ENCODE measurements at regions not wholly inside any gene's neighbourhood (a gene's known extent, or its start where the extent isn't known, plus 50 kb on each side); places are given as distances from the start of the nearest gene placed in this dataset.
"Not testable (repeated sequence)": the region's sequence is repeated elsewhere in the genome, so short reads cannot be mapped to it uniquely, and the experiment has no call there.

DNA sequence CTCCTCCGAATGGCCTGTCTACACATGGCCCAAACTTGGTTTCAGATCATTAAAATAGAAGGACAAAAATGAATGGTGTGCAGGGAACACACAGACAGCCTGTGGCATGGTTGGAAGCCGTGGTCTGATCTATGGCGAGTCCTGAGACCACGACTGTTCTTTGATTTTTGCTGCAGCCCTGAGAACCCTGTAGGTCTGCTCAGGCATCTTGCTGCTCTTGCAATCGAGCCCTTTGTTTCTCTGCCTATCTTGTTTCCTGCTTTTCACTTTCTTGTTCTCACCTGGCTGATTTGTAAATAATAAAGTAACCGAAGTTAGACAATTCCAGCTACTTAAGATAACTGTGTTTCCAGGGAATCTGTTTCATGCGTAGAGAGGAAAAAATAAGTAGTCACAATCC, 54.1 kb upstream of the NBPF9 start:
- not testable (repeated sequence) for DNase-seq (ENCODE audit: low read depth); H3K4me3 ChIP-seq (ENCODE audit: low read depth, low read length)

- not testable (repeated sequence) for H3K4me3 ChIP-seq (ENCODE audit: low read depth, low read length); DNase-seq (ENCODE audit: low read depth)
Measured at GRCh38 chr1:149158308-149158707, 55.0 kb upstream of the NBPF9 start.

- not testable (repeated sequence) for DNase-seq (ENCODE audit: low read depth); H3K4me3 ChIP-seq (ENCODE audit: low read depth, low read length)
Measured at GRCh38 chr1:149163063-149163444, 59.7 kb upstream of the NBPF9 start.

- not testable (repeated sequence) for DNase-seq (ENCODE audit: low read depth); H3K4me3 ChIP-seq (ENCODE audit: low read depth, low read length)
Measured at GRCh38 chr1:149174765-149175164, 71.4 kb upstream of the NBPF9 start.

GRCh38 chr1:149175812-149176211, 72.5 kb upstream of the NBPF9 start:
- H3K4me3 ChIP-seq (ENCODE audit: low read depth, low read length) = peak overlapping the region; percentile 44
- not testable (repeated sequence) for DNase-seq (ENCODE audit: low read depth)

DNA sequence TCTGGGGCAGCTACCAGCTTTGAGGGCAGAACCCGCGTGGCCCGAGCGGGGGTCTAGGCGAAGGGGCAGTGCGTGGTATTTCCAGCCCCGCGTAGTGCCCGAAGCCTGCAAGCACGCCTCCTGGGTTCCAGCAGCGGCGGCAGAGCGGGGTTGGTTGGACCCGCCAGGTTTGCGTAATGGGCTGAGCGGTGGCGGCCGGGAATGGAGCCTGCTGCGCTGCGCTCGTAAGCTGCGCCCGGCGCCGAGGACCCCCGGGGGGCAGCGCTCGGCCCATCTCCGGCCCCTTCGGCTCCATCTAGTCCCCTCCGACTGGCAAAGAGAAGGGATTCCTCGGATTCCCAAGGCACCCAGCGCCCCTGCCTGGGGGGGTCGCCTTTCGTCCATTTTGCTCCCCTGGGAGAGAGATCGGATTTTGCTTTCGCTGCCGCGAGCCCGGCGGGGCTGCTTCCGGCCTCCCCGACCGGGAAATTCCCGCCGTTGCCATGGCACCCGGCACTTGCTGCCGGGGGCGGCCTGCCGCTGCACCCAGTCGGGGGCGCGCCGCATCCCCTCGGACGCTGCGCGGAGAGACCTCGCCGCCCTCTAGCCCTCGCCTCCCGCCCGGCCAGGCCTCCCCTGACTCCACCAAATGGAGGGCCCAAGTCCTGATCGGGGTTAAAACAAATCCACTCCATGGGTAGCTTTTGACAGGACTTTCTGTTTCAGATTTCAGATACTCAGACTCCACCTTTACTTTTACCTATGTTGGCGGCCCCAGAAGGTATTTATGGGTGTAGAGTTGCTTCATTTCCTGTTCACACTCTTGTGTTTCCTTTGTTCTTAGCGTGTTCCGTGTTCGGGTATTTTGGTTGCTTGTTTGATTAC, 73.3 kb upstream of the NBPF9 start:
- DNase-seq (ENCODE audit: low read depth) = peak; percentile 55
- H3K4me3 ChIP-seq (ENCODE audit: low read depth, low read length) = peak overlapping the region; percentile 54

- not testable (repeated sequence) for DNase-seq (ENCODE audit: low read depth); H3K4me3 ChIP-seq (ENCODE audit: low read depth, low read length)
Measured at GRCh38 chr1:149190742-149191141, 87.4 kb upstream of the NBPF9 start.

GRCh38 chr1:149196651-149197050, 93.3 kb upstream of the NBPF9 start:
- DNase-seq (ENCODE audit: low read depth); H3K4me3 ChIP-seq (ENCODE audit: low read depth, low read length): not testable (repeated sequence)

DNA sequence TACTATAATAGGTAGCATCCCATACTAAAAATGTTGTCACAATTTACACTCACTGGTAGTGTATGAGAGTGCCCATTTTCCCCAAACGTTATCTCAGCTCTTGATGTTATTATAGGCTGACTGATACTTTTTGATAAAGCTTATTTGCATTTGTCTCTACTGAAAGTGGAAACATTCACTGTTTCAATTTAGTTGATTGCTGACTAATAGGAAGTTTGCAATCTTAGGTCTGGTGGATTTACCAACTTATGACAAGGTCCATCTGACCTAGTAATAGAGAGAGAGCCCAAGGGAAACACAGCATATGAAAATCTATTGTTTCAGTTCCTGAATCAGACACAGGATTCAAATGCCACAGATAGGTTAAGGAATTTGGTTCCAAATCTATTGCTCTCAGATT, 97.2 kb upstream of the NBPF9 start:
- H3K4me3 ChIP-seq (ENCODE audit: low read depth, low read length) = not testable (repeated sequence)
- DNase-seq (ENCODE audit: low read depth) = peak; percentile 28

DNA sequence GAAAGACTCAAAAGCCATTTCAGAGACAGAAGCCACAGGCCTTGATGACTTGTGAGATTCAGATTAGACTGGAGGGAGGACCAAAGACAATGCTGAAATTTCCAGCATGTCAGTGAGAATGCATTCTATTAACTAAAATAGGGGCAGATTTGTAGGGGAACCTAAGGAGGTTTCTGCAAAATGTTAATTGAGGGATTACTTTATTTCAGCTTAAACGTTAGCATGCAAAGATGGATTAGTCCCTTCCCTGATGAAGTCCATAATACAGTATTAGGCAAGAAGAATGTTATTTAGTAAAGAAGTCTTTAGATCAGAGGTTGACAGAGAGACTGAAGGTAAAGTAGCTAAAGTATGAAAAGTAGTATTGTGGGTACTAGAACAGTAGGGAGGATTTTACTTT, 98.9 kb upstream of the NBPF9 start:
- H3K4me3 ChIP-seq (ENCODE audit: low read depth, low read length); DNase-seq (ENCODE audit: low read depth): not testable (repeated sequence)

DNA sequence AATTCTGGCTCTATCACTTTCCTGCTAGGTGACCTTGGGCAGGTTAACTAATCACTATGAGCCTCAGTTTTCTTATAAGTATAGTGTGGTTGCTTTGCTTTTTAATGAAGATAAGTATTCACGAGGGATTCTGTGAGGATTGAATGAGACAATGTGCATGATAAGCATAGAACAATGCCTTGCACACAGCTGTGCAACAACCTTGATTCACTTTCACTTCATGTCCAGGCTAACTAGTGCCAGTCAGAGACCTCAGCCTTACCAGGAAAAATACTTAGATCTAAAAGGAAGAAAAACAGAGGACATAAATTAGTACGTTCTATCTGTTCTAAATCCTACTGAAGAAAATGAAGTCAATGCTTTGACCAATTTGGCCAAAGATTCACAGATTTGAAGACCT, 101.0 kb upstream of the NBPF9 start:
- not testable (repeated sequence) for DNase-seq (ENCODE audit: low read depth); H3K4me3 ChIP-seq (ENCODE audit: low read depth, low read length)

DNA sequence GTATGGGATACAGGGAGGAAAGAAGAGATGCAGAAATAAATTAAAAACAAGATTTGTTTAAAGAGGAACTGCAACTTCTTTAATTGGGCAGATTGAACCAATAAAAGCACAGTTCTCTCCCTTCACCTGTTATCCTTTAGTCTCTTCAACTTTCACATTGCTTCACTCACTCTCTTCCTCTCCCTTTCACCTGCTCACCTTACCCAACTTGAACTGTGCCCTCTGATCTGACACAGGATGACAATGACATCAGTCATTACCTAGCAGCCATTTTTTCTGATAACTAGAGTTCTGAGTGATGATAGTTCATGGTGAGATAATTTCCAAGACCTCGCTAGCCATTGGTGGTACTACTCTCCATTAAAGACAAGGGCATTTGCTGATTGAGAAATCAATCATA, 105.5 kb upstream of the NBPF9 start:
- not testable (repeated sequence) for H3K4me3 ChIP-seq (ENCODE audit: low read depth, low read length); DNase-seq (ENCODE audit: low read depth)

- DNase-seq (ENCODE audit: low read depth) = not testable (repeated sequence)
Measured at GRCh38 chr1:149211757-149212420, 108.5 kb upstream of the NBPF9 start.

DNA sequence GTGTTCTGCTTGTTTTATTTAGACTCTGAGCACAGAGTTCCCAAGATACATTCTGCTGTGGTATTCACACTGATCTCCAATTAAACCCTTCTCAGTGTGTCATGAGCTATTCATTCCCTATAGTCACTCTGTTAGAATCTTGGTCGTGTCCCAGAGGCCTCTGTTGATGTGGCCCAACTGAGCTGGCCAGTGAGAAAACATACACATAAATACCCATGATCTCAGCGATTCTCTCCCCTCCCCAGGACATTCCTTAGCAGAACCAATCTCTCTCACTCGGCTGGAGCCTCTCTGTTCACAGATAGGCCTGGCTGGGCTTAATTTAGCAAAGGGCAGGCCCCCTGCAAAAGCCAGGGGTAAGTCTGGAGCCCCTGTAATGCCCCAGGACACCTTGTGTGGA, 109.6 kb upstream of the NBPF9 start:
- H3K4me3 ChIP-seq (ENCODE audit: low read depth, low read length); DNase-seq (ENCODE audit: low read depth): not testable (repeated sequence)

More at GRCh38 chr1:149211757-149212420, 108.5 kb upstream of the NBPF9 start:
- not testable (repeated sequence) for H3K4me3 ChIP-seq (ENCODE audit: low read depth, low read length)

DNA sequence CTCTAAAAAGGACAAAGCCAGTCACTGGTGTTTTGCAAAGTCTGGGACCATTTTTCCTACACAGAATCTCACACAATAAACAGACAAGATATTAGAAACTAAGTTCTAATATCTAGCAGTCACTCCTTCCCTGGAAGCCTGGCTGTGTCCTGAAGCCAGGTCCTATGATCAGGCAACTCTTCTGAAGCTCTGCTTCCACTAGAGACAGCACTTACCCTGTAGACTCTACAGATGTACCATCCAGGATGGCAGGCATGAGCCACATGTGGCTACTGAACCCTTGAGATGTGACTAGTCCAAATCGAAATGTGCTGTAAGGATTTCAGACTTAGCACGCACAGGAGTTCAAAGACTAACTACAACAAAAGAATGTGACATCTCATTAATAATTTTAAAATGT, 110.3 kb upstream of the NBPF9 start:
- not testable (repeated sequence) for DNase-seq (ENCODE audit: low read depth); H3K4me3 ChIP-seq (ENCODE audit: low read depth, low read length)

DNA sequence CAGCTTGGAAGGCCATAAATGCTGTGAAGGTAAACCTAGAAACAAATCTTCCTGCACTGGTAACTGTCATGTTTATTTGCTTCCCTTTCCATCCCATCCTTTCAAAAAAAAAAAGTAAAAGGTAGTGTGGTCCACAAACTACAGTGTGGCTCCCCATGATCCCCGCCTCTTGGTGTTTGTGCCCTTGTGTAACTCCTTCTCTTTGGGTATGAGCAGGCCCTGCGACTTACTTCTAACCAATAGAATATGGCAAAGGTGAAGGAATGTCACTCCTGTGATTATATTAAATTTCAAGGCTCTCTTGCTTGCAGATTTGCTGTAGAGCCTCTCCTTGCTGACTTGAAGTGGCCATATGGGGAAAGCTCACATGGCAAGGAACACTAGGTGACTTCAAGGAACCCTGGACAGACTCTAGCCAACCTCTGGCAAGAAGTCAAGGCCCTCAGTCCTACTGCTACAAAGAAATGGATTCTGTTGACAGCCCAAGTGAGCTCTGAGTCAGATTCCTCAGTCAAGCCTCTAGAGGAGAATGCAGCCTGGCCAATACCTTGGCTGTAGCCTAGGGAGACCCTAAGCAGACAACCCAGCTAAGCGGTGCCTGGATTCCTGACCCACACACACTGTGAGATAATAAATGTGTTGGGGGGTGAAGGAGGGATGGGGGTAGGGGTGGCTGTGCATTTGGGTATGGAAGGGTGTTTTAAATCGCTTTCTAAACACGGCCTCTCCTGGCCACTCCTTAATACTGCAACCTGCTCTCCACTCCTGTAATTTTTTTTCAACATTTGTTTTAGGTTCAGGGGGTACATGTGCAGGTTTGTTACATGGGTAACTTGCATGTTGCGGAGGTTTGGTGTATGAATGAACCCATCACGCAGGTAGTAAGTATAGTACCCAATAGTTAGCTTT, 115.0 kb upstream of the NBPF9 start:
- not testable (repeated sequence) for H3K4me3 ChIP-seq (ENCODE audit: low read depth, low read length); DNase-seq (ENCODE audit: low read depth)

GRCh38 chr1:149219539-149219938, 116.2 kb upstream of the NBPF9 start:
- not testable (repeated sequence) for DNase-seq (ENCODE audit: low read depth); H3K4me3 ChIP-seq (ENCODE audit: low read depth, low read length)

DNA sequence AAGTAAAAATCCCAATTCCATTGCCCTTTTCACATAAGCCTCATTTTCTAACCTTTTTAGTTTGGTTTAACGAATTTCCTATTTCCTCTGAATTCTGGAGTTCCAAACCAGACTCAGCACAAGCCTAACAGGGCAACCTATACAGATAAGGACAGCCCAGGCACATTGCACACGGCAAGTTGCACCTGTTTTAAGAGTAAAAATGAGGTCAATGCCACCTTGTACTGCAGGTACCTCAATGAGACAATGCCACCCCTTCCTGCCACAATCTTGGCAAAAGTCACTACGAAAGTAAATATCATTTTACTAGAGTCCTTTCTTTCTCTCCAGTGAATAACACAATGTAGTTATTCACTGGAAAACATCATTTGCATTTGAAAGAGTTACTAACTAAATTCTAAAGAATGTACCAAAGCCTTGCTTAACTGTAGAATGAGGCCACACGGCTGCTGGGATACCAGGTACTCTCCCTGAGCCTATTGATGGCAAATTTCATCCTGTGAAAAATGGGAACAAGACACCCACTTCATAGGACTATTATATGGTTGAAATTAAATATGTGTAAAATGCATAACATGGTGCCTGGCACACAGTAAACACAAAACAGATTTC, 117.2 kb upstream of the NBPF9 start:
- not testable (repeated sequence) for H3K4me3 ChIP-seq (ENCODE audit: low read depth, low read length)

More for the DNA sequence above, 117.2 kb upstream of the NBPF9 start:
- DNase-seq (ENCODE audit: low read depth) = not testable (repeated sequence)
